ENCODE measurements at regions not wholly inside any gene's neighbourhood (a gene's known extent, or its start where the extent isn't known, plus 50 kb on each side); places are given as distances from the start of the nearest gene placed in this dataset.

DNA sequence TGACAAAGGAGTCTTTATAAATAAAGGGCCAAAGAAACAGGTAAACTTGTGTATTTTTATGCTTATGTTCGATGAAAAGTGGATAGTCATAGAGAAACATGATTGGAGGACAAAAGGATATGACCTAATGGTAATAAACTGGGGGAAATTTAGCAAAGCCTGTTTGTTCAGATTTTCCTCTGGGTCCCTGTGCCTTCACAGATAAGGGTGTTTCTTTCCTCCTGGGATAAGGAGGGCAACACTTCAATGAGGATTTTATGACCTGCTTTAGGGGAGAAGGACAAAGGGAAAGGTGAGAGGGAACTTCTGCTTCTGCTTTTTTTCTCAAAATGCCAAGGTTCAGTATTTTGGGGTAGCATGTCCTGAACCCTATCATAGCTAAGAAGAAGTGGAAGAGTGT is 531.3 kb upstream of the ALCAM start:
- no peak for DNase-seq (ENCODE audit: low read depth)
- TF ChIP-seq, protein P1, sequence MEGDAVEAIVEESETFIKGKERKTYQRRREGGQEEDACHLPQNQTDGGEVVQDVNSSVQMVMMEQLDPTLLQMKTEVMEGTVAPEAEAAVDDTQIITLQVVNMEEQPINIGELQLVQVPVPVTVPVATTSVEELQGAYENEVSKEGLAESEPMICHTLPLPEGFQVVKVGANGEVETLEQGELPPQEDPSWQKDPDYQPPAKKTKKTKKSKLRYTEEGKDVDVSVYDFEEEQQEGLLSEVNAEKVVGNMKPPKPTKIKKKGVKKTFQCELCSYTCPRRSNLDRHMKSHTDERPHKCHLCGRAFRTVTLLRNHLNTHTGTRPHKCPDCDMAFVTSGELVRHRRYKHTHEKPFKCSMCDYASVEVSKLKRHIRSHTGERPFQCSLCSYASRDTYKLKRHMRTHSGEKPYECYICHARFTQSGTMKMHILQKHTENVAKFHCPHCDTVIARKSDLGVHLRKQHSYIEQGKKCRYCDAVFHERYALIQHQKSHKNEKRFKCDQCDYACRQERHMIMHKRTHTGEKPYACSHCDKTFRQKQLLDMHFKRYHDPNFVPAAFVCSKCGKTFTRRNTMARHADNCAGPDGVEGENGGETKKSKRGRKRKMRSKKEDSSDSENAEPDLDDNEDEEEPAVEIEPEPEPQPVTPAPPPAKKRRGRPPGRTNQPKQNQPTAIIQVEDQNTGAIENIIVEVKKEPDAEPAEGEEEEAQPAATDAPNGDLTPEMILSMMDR (IDR thresholded peaks at IDR 0.05; ENCODE audit: low read depth, low read length, missing control alignments) = no peak
- H3K4me3 ChIP-seq (ENCODE audit: low read depth, low read length) = no peak overlapping the region

DNA sequence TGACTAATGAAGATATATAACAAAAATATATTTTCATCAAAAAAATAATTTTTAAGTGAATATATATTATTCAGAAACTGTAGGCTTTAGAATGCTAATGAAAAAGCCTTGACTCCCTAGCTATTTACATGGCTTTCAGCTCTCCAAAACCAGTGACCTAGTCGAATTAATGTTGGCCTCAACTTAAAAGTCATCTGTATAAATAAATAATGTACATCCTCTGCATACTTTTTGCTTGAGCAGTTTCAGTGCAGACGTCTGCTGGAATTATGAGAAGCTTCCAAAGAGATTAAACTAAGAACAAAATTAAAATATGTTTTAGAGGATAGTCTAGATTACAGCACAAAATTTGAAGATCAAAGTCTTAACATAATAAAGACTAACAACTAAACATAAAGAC is 520.4 kb upstream of the ALCAM start:
- DNase-seq (ENCODE audit: low read depth) = no peak
- TF ChIP-seq, protein P1 (IDR thresholded peaks at IDR 0.05; ENCODE audit: low read depth, low read length, missing control alignments) = no peak
- no peak overlapping the region for H3K4me3 ChIP-seq (ENCODE audit: low read depth, low read length)

DNA sequence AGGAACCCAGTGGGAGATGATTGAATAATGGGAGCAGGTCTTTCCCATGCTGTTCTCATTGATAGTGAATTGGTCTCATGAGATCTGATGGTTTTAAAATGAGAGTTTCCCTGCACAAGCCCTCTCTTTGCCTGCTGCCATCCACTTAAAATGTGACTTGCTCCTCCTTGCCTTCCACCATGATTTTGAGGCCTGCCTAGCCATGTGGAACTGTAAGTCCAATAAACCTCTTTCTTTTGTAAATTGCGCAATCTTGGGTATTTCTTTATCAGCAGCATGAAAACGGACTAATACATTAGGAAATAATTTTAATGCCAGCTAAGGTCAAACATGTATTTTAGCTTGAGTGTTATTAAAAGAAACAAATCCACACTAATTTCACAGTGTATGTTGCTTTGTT is 517.6 kb upstream of the ALCAM start:
- TF ChIP-seq, protein P1 (IDR thresholded peaks at IDR 0.05; ENCODE audit: low read depth, low read length, missing control alignments) = no peak
- no peak overlapping the region for H3K4me3 ChIP-seq (ENCODE audit: low read depth, low read length)
- no peak for DNase-seq (ENCODE audit: low read depth)

DNA sequence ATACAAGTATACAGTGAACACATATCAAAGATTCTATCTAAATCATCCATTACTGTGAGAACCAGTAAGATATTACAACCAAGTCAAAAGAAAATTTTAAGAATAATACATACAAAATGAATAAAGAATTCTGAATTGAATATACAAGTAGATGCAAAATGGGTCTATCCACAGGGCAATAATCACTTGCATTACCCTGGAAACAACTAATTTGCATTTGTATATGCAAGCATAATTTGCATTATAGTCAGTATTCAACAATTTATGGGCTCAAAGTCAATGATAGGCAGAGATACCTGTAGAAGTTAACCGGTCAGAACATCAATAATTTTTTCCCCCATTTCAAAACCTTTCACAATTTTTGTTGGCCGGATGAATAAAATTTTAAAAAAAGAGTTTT is 512.2 kb upstream of the ALCAM start:
- TF ChIP-seq, protein P1 (IDR thresholded peaks at IDR 0.05; ENCODE audit: low read depth, low read length, missing control alignments) = no peak
- DNase-seq (ENCODE audit: low read depth) = no peak
- H3K4me3 ChIP-seq (ENCODE audit: low read depth, low read length) = no peak overlapping the region

DNA sequence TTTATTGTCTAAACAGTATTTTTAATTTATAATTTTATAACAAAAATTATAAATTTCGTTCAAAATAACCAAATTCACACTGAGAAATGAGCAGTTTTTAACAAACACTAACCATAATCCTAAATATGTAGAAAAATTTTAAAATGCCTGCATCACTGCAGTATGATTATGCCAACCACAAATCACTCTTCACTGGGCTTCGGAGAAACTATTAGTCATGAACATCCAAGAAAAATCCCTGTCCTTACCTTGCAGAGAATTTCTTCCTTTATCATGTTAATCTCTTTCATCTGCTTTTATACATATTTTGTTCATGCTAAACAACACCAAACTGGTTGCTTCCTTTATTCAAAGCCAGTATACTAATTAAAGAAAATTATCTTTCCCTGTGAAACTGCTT is 511.0 kb upstream of the ALCAM start:
- TF ChIP-seq, protein P1 (IDR thresholded peaks at IDR 0.05; ENCODE audit: low read depth, low read length, missing control alignments) = no peak
- no peak overlapping the region for H3K4me3 ChIP-seq (ENCODE audit: low read depth, low read length)
- no peak for DNase-seq (ENCODE audit: low read depth)

DNA sequence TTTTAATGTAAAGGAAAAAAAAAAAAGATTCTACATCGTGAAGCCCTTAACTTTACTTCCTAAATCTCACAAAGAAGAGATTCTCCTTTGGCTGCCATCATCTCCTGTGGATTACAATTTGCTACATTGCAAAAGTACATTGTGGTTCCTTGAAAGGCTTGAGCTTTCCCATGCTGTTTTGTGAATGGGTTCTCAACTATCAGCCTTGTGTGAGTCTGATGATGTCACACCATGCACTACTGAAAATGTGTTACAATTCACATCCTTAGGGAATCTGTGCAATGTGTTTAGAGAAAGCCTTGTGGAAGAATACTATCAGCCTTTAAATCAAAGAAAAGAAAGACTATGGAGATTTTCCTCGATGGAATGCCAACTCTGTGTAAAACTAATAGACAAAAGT is 510.0 kb upstream of the ALCAM start:
- TF ChIP-seq, protein P1 (IDR thresholded peaks at IDR 0.05; ENCODE audit: low read depth, low read length, missing control alignments) = no peak
- no peak for DNase-seq (ENCODE audit: low read depth)
- H3K4me3 ChIP-seq (ENCODE audit: low read depth, low read length) = no peak overlapping the region

DNA sequence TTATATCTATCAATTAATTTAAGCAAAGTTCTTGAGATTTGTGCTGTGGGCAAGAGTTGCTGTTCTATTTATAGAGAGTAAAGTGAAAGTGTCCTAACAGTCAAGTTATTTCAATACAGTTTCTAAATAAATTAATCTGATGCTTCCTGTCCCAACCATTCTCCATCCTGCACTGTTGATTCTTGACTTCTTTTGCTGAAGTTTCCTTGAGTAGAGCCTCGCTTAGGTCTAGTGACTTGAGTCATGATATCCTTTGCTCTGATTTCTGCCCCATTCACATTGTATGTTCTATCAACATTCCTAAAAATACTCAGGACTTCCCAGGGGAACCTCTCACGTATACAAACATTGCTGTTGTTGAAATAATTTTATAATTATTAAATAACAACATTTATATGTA is 498.4 kb upstream of the ALCAM start:
- H3K4me3 ChIP-seq (ENCODE audit: low read depth, low read length) = no peak overlapping the region
- no peak for DNase-seq (ENCODE audit: low read depth)
- TF ChIP-seq, protein P1 (IDR thresholded peaks at IDR 0.05; ENCODE audit: low read depth, low read length, missing control alignments) = no peak

All from GM12864 (cell line).